ENCODE measurements at regions not wholly inside any gene's neighbourhood (a gene's known extent, or its start where the extent isn't known, plus 50 kb on each side); places are given as distances from the start of the nearest gene placed in this dataset.

DNA sequence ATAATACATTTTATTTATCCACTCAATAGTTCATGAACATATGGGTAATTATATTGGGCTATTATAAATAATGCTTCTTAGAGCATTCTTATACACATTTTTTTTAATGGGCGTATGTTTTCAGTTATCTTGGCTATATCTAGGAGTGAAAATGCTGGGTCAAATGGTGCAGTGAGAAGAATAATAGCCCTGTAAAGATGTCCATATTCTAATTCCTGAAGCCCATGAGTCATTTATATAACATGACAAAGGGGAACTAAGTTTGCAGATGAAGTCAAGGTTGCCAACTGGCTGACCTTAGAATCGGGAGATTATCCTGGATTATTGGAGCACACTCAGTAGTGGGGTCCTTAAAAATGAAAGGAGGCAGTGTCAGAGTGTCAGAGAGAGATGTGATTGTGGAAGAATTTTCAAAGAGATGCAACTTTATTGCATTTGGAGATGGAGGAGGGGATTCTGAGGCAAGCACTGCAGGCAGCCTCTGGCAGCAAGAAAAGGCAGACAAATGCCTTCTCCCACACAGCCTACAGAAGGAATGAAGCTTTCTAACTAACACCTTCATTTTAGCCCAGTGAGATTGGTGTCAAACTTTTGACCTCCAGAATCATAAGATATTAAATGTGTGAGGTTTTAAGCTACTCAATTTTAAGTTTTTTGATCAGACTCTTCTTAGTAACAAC is 106.1 kb upstream of the HS3ST1 start:
- no peaks in the 10 kb centered on the region for H3K36me3 ChIP-seq
- no peak overlapping the region for H3K27ac ChIP-seq
- no peaks in the 10 kb centered on the region for H3K9me3 ChIP-seq
- H3K4me3 ChIP-seq: no peak overlapping the region
- no peak for ATAC-seq
- no peaks in the 10 kb centered on the region for H3K4me1 ChIP-seq
- H3K27me3 ChIP-seq (ENCODE audit: low read depth): no peaks in the 10 kb centered on the region
- TF ChIP-seq CTCF (IDR thresholded peaks at IDR 0.05): no peak
- intact Hi-C loops (cut with DNase I): no loop called here
- DNase-seq: no peak

DNA sequence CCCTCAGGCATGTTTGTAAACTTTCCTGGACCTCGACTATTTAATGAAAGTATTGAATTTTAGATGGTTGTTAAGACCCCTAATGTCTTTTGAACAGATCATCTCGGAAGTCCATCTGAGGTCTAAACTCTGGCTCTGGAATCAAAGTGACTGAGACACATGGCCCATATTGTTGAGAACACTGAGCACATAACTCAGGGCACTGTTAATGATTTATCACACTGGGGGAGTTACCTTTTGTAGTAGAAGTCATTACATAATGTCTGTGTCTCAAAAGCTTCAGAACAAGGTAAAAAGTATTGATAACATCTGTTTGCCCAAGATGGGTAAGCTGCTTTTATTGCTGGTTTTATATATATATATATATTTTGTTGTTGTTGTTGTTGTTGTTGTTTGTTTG is 103.4 kb upstream of the HS3ST1 start:
- Histone ChIP-seq H3K4me1 (no peaks in the 10 kb centered on the region), H3K27me3 (ENCODE audit: low read depth) (no peaks in the 10 kb centered on the region), H3K9me3 (no peaks in the 10 kb centered on the region), H3K4me3 (no peak overlapping the region), H3K27ac (no peak overlapping the region), H3K36me3 (no peaks in the 10 kb centered on the region)
- no peak for ATAC-seq
- intact Hi-C loops (cut with DNase I): no loop called here
- no peak for TF ChIP-seq CTCF (IDR thresholded peaks at IDR 0.05)
- no peak for DNase-seq

DNA sequence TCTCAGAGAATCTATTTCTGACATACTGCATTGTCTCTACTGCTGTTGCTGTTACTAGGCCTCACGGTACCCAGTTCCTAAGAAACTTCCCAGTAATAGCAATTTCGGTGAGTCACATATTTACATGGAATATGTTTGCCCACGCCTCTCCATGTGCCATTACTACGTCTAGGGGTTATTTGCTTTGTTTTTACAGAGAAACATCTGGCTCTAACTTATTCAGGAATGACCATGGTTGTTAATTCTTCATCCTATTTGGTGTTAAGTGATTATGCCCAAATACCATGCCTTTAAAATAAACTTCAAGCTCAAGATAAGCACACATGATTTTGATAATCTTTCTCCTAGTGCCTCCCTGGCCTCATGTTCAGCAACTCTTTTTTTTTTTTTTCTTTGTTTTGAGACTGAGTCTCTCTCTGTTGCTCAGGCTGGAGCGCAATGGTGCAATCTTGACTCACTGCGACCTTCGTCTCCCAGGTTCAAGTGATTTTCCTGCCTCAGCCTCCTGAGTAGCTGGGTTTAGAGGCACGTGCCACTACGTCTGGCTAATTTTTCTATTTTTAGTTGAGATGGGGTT is 101.0 kb upstream of the HS3ST1 start:
- H3K27me3 ChIP-seq (ENCODE audit: low read depth): no peaks in the 10 kb centered on the region
- H3K27ac ChIP-seq: no peak overlapping the region
- intact Hi-C loops (cut with DNase I): no loop called here
- DNase-seq (no peak), ATAC-seq (no peak)
- H3K4me1 ChIP-seq: no peaks in the 10 kb centered on the region
- no peak for TF ChIP-seq CTCF (IDR thresholded peaks at IDR 0.05)
- no peaks in the 10 kb centered on the region for H3K9me3 ChIP-seq
- H3K36me3 ChIP-seq: no peaks in the 10 kb centered on the region
- no peak overlapping the region for H3K4me3 ChIP-seq

DNA sequence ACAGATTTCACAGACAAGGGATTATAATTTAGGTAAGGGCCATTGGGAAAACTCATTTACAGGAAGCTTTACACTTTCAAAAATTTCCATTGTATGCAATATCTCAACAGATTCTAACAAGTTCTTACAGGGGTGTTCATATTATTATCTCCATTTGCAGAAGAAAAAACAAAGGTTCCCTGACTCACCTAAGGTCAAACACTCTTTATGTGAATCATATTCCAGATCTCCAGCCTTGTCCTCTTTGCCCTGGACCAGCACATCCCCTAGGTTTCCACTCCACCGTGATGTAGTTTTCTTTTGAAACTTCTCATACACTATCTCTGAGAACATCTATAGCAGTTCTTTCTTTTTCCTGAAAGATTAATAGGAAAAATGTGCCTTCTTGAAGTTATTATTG is 96.4 kb upstream of the HS3ST1 start:
- H3K4me1 ChIP-seq: no peaks in the 10 kb centered on the region
- H3K4me3 ChIP-seq: no peak overlapping the region
- no peak for TF ChIP-seq CTCF (IDR thresholded peaks at IDR 0.05)
- no peak overlapping the region for H3K27ac ChIP-seq
- DNase-seq (no peak), ATAC-seq (no peak)
- intact Hi-C loops (cut with DNase I): no loop called here
- no peaks in the 10 kb centered on the region for H3K36me3 ChIP-seq
- no peaks in the 10 kb centered on the region for H3K27me3 ChIP-seq (ENCODE audit: low read depth)
- H3K9me3 ChIP-seq: no peaks in the 10 kb centered on the region

- Histone ChIP-seq H3K4me1 (no peaks in the 10 kb centered on the region), H3K27me3 (ENCODE audit: low read depth) (no peaks in the 10 kb centered on the region), H3K27ac (no peak overlapping the region), H3K36me3 (no peaks in the 10 kb centered on the region), H3K4me3 (no peak overlapping the region), H3K9me3 (no peaks in the 10 kb centered on the region)
- ATAC-seq (no peak), DNase-seq (no peak)
- TF ChIP-seq CTCF (IDR thresholded peaks at IDR 0.05): no peak
- intact Hi-C loops (cut with DNase I): no loop called here
These were observed 90.1 kb upstream of the HS3ST1 start for GRCh38 chr4:11518754-11519153.

Data from lower lobe of right lung (tissue), 2 donors.